GM10248 (cell line): ENCODE measurements at regions not wholly inside any gene's neighbourhood (a gene's known extent, or its start where the extent isn't known, plus 50 kb on each side); places are given as distances from the start of the nearest gene placed in this dataset.
"Not testable (repeated sequence)": the region's sequence is repeated elsewhere in the genome, so short reads cannot be mapped to it uniquely, and the experiment has no call there.

Source experiments
- CTCF ChIA-PET: fragments of 300-600 bp; sonication (Branson Sonifier 250); formaldehyde crosslinking; extraction: SDS; loops from one replicate; lab custom pipeline; 2021; ENCODE audit warnings: antibody characterized with exemption; lab: Yijun Ruan, JAX
- POLR2A ChIA-PET: fragments of 350-650 bp; sonication (Branson Sonifier 250); formaldehyde crosslinking; extraction: SDS; loops from one replicate; lab custom pipeline; 2020; ENCODE audit warnings: antibody characterized with exemption; lab: Yijun Ruan, JAX
- DNase-seq: peaks from one replicate; pipeline ENCODE4 v3.0.0; 2012; ENCODE audit errors: extremely low spot score
- CTCF ChIP-seq: IDR thresholded peaks from 2 replicates; pipeline ENCODE4 v1.5.1; 2012; ENCODE audit warnings: mild to moderate bottlenecking, low read depth; ENCODE audit errors: extremely low read depth, missing control alignments, control extremely low read depth

- no peak for DNase-seq
- TF ChIP-seq CTCF: no peak
- ChIA-PET POLR2A (no interaction called here), CTCF (no interaction called here)
These were observed 105.3 kb upstream of the FAM98A start for GRCh38 chr2:33704406-33704855.

GRCh38 chr2:33696234-33696633, 97.1 kb upstream of the FAM98A start:
- no peak for DNase-seq
- TF ChIP-seq CTCF: no peak
- ChIA-PET POLR2A (no interaction called here), CTCF (interaction anchor here (0.9 kb wide), 1 partner anchor 23 kb away, joined by 3 read pairs; no protein-coding TSS in a partner anchor)

- POLR2A ChIA-PET: no interaction called here
- no peak for TF ChIP-seq CTCF
- DNase-seq: no peak
- CTCF ChIA-PET: no interaction called here
These were observed 95.8 kb upstream of the FAM98A start for GRCh38 chr2:33694904-33695303.

GRCh38 chr2:33690686-33691085, 91.6 kb upstream of the FAM98A start:
- POLR2A ChIA-PET, DNase-seq: not testable (repeated sequence)
- CTCF ChIA-PET: interaction anchor here (1.5 kb wide), 1 partner anchor 9 kb away, joined by 3 read pairs; no protein-coding TSS in a partner anchor

GRCh38 chr2:33681364-33681757, 82.3 kb upstream of the FAM98A start:
- POLR2A ChIA-PET: no interaction called here
- CTCF ChIA-PET: interaction anchor here (1.3 kb wide), 1 partner anchor 9 kb away, joined by 3 read pairs; no protein-coding TSS in a partner anchor

GRCh38 chr2:33680644-33681363, 81.7 kb upstream of the FAM98A start:
- no peak for TF ChIP-seq CTCF
- POLR2A ChIA-PET: no interaction called here
- CTCF ChIA-PET: interaction anchor here (1.3 kb wide), 1 partner anchor 10 kb away, joined by 3 read pairs; no protein-coding TSS in a partner anchor
- DNase-seq: no peak

More at GRCh38 chr2:33681364-33681757, 82.3 kb upstream of the FAM98A start:
- no peak for TF ChIP-seq CTCF
- DNase-seq: no peak

GRCh38 chr2:33678436-33678835, 79.3 kb upstream of the FAM98A start:
- CTCF ChIA-PET: no interaction called here
- no peak for TF ChIP-seq CTCF
- DNase-seq: no peak
- POLR2A ChIA-PET: no interaction called here
